ENCODE measurements at regions not wholly inside any gene's neighbourhood (a gene's known extent, or its start where the extent isn't known, plus 50 kb on each side); places are given as distances from the start of the nearest gene placed in this dataset.
"Not testable (repeated sequence)": the region's sequence is repeated elsewhere in the genome, so short reads cannot be mapped to it uniquely, and the experiment has no call there.

GRCh38 chr9:108393481-108394001 is 462.2 kb downstream of the ACTL7B start:
- TF ChIP-seq POLR2A (IDR thresholded peaks at IDR 0.05; ENCODE audit: low read length); GATA1 (IDR thresholded peaks at IDR 0.05; ENCODE audit: low read depth, low read length): not testable (repeated sequence)

All from erythroblast (primary cell).